ENCODE measurements at regions not wholly inside any gene's neighbourhood (a gene's known extent, or its start where the extent isn't known, plus 50 kb on each side); places are given as distances from the start of the nearest gene placed in this dataset.
"Not testable (repeated sequence)": the region's sequence is repeated elsewhere in the genome, so short reads cannot be mapped to it uniquely, and the experiment has no call there.

- no peak for TF ChIP-seq CTCF (IDR thresholded peaks at IDR 0.05; ENCODE audit: low read depth, low read length)
- no peak overlapping the region for H3K4me3 ChIP-seq (ENCODE audit: low read depth, low read length)
Observed at GRCh38 chr5:159593518-159594073, 263.3 kb upstream of the IL12B start.

- not testable (repeated sequence) for H3K4me3 ChIP-seq (ENCODE audit: low read depth, low read length)
Observed at GRCh38 chr5:159595561-159595960, 265.3 kb upstream of the IL12B start.

- no peak for TF ChIP-seq CTCF (IDR thresholded peaks at IDR 0.05; ENCODE audit: low read depth, low read length)
Observed at GRCh38 chr5:159601216-159601615, 270.9 kb upstream of the IL12B start.

GRCh38 chr5:159602434-159602833 is 272.1 kb upstream of the IL12B start:
- TF ChIP-seq CTCF (IDR thresholded peaks at IDR 0.05; ENCODE audit: low read depth, low read length) = no peak
- H3K4me3 ChIP-seq (ENCODE audit: low read depth, low read length) = no peak overlapping the region

More at GRCh38 chr5:159601216-159601615, 270.9 kb upstream of the IL12B start:
- no peak overlapping the region for H3K4me3 ChIP-seq (ENCODE audit: low read depth, low read length)

- H3K4me3 ChIP-seq (ENCODE audit: low read depth, low read length) = no peak overlapping the region
- no peak for TF ChIP-seq CTCF (IDR thresholded peaks at IDR 0.05; ENCODE audit: low read depth, low read length)
Observed at GRCh38 chr5:159605585-159605984, 275.3 kb upstream of the IL12B start.

GRCh38 chr5:159609359-159609758 is 279.1 kb upstream of the IL12B start:
- TF ChIP-seq CTCF (IDR thresholded peaks at IDR 0.05; ENCODE audit: low read depth, low read length) = no peak
- no peak overlapping the region for H3K4me3 ChIP-seq (ENCODE audit: low read depth, low read length)

GRCh38 chr5:159610966-159611579 is 280.8 kb upstream of the IL12B start:
- H3K4me3 ChIP-seq (ENCODE audit: low read depth, low read length) = no peak overlapping the region
- TF ChIP-seq CTCF (IDR thresholded peaks at IDR 0.05; ENCODE audit: low read depth, low read length) = no peak

- no peak for TF ChIP-seq CTCF (IDR thresholded peaks at IDR 0.05; ENCODE audit: low read depth, low read length)
- H3K4me3 ChIP-seq (ENCODE audit: low read depth, low read length) = no peak overlapping the region
Observed at GRCh38 chr5:159616952-159617351, 286.7 kb upstream of the IL12B start.
